HepG2 (cell line): ENCODE measurements at regions not wholly inside any gene's neighbourhood (a gene's known extent, or its start where the extent isn't known, plus 50 kb on each side); places are given as distances from the start of the nearest gene placed in this dataset.

Experiments used
- ATAC-seq: fragments of 200-7000 bp; cut with Tn5 transposase; 3 replicates; pipeline ENCODE4 v1.9.1; 2020; ENCODE audit warnings: mild to moderate bottlenecking, moderate library complexity
- BruUV-seq: library from RNA; stranded (reverse); fragments of 400-500 nt; replicated peaks from 2 replicates; lab custom pipeline; 2021; lab: Mats Ljungman, UMichigan
- CTCF ChIA-PET: fragments of 300-600 bp; formaldehyde crosslinking; extraction: SDS; loops from one replicate; lab custom pipeline; 2021; ENCODE audit warnings: low total read pairs, inconsistent platforms, low intra/inter-chr PET ratio; lab: Yijun Ruan, JAX
- POLR2A ChIA-PET: fragments of 350-600 bp; sonication (Branson Sonifier 250); formaldehyde crosslinking; loops from one replicate; lab custom pipeline; 2020; ENCODE audit warnings: antibody characterized with exemption, inconsistent platforms; lab: Yijun Ruan, JAX
- DNase-seq: peaks from one replicate; pipeline ENCODE4 v3.0.0-alpha.2; 2015; ENCODE audit warnings: low spot score
- FAIRE-seq: peaks from 3 replicates; lab custom pipeline; 2011; peaks lifted over from hg19 to GRCh38; lab: Jason Lieb, UNC
- H2AFZ ChIP-seq: one replicate; pipeline ENCODE4 v1.6.1; 2011; ENCODE audit warnings: low read length, inconsistent platforms
- H3K27ac ChIP-seq: fragments of 300-600 bp; 3 replicates; pipeline ENCODE4 v1.8.0; 2011; ENCODE audit warnings: mixed run types, mild to moderate bottlenecking, mixed read lengths, low read length, inconsistent platforms; ENCODE audit not compliant: insufficient read depth; ENCODE audit errors: extremely low read length
- H3K27me3 ChIP-seq, 2 experiments: fragments of 200-600 bp in 1 of 2; 2 replicates in 1 of 2; 3 replicates in 1 of 2; pipeline versions ENCODE4 v1.6.0 to v1.8.0; 2011; ENCODE audit warnings: low read length in 2 of 2, mild to moderate bottlenecking in 2 of 2, moderate library complexity in 2 of 2, inconsistent platforms in 1 of 2; ENCODE audit not compliant: insufficient read depth in 2 of 2, control insufficient read depth in 1 of 2
- H3K36me3 ChIP-seq, 2 experiments: fragments of 200-600 bp in 1 of 2; replicated peaks in 1 of 2; 2 replicates in 1 of 2; 3 replicates in 1 of 2; pipeline versions ENCODE4 v1.5.1 to v1.8.0; 2011; ENCODE audit warnings: low read length in 2 of 2, inconsistent platforms in 1 of 2; ENCODE audit not compliant: insufficient read depth in 2 of 2, control insufficient read depth in 1 of 2
- H3K4me1 ChIP-seq: 2 replicates; pipeline ENCODE4 v1.5.1; 2012; ENCODE audit warnings: low read length, inconsistent platforms; ENCODE audit not compliant: insufficient read depth
- H3K4me2 ChIP-seq: 2 replicates; pipeline ENCODE4 v1.6.0; 2011; ENCODE audit warnings: low read depth, low read length, inconsistent platforms
- H3K4me3 ChIP-seq, 3 experiments: fragments of 200-600 bp in 1 of 3; sonication (generic), shearing (Covaris generic) in 1 of 3; replicated peaks in 1 of 3; 2 replicates each; pipeline ENCODE4 v1.5.1; 2011 to 2016; ENCODE audit warnings: low read length in 3 of 3, inconsistent platforms in 2 of 3, low read depth in 2 of 3, mild to moderate bottlenecking in 2 of 3, control low read depth in 1 of 3, mixed read lengths in 1 of 3; ENCODE audit not compliant: insufficient read depth in 1 of 3
- H3K79me2 ChIP-seq: one replicate; pipeline ENCODE4 v1.6.1; 2011; ENCODE audit warnings: low read length, inconsistent platforms; ENCODE audit not compliant: insufficient read depth
- H3K9ac ChIP-seq: 2 replicates; pipeline ENCODE4 v1.6.0; 2011; ENCODE audit warnings: mild to moderate bottlenecking, low read depth, low read length, inconsistent platforms; ENCODE audit not compliant: insufficient read depth
- H3K9me3 ChIP-seq: 2 replicates; pipeline ENCODE4 v1.5.1; 2012; ENCODE audit warnings: mild to moderate bottlenecking, low read length
- H4K20me1 ChIP-seq: 2 replicates; pipeline ENCODE4 v1.6.0; 2011; ENCODE audit warnings: inconsistent platforms, mild to moderate bottlenecking, low read length, moderate library complexity; ENCODE audit not compliant: insufficient read depth
- CBX5 ChIP-seq: sonication (generic); formaldehyde crosslinking; IDR thresholded peaks from 2 replicates; pipeline ENCODE4 v1.4.0; 2020; ENCODE audit warnings: missing genetic modification reagents, borderline replicate concordance
- DPF2 ChIP-seq: sonication (generic); formaldehyde crosslinking; IDR thresholded peaks from 2 replicates; pipeline ENCODE4 v1.4.0; 2020; ENCODE audit warnings: mild to moderate bottlenecking, low read depth, missing genetic modification reagents, borderline replicate concordance
- MXI1 ChIP-seq: IDR thresholded peaks from 3 replicates; pipeline ENCODE4 v1.6.1; 2012; ENCODE audit warnings: low read depth, low read length, inconsistent platforms, borderline replicate concordance
- NFE2 ChIP-seq: sonication (generic); formaldehyde crosslinking; IDR thresholded peaks from 2 replicates; pipeline ENCODE4 v1.4.0; 2020; ENCODE audit warnings: missing genetic modification reagents
- TBP ChIP-seq: sonication (generic); formaldehyde crosslinking; IDR thresholded peaks from 2 replicates; pipeline ENCODE4 v1.5.0; 2020; ENCODE audit warnings: missing genetic modification reagents
- ZBTB20 ChIP-seq: sonication (generic); formaldehyde crosslinking; IDR thresholded peaks from 2 replicates; pipeline ENCODE4 v1.8.1; 2023; ENCODE audit warnings: missing genetic modification reagents, low read depth, mild to moderate bottlenecking, borderline replicate concordance
- ZFP90 ChIP-seq: sonication (generic); formaldehyde crosslinking; IDR thresholded peaks from 2 replicates; pipeline ENCODE4 v1.8.0; 2022; ENCODE audit warnings: missing genetic modification reagents, mild to moderate bottlenecking, inconsistent platforms, borderline replicate concordance
- ZNF574 ChIP-seq: sonication (generic); formaldehyde crosslinking; IDR thresholded peaks from 2 replicates; pipeline ENCODE4 v1.4.0; 2020; ENCODE audit warnings: missing genetic modification reagents
- WGBS: methylation state at CpG from one replicate; pipeline ENCODE4 v1.1.6; 2017; ENCODE audit warnings: low lambda C conversion rate; 5-methylcytosine and 5-hydroxymethylcytosine counted together
- in situ Hi-C: cut with HindIII; loops from 2 replicates; pipeline ENCODE4 v1.10.0; 2017; ENCODE audit warnings: low pct_unique_long_range_greater_than_20kb; ENCODE audit not compliant: extremely low pct_ligation_motif_present
- intact Hi-C: fragments of 100-400 bp; cut with micrococcal nuclease; formaldehyde crosslinking; loops from one replicate; pipeline ENCODE4 v1.10.0; 2022; ENCODE audit not compliant: unreplicated experiment

- no peak overlapping the region for H3K4me3 ChIP-seq
- in situ Hi-C loops, result no loop called here
- ATAC-seq (0 out of 3 replicates have a peak, but pooled peaks have one; percentile 33), FAIRE-seq (no peak), DNase-seq (no peak)
- H4K20me1 ChIP-seq, result no peaks in the 10 kb centered on the region
- H3K27ac ChIP-seq, result no peak overlapping the region
- no peaks in the 10 kb centered on the region for H3K36me3 ChIP-seq
- no peak overlapping the region for H2AFZ ChIP-seq
- H3K4me1 ChIP-seq, result no peaks in the 10 kb centered on the region
- no peak overlapping the region for H3K4me2 ChIP-seq
- CTCF ChIA-PET, result no interaction called here
- POLR2A ChIA-PET, result no interaction called here
- H3K9me3 ChIP-seq, result no peaks in the 10 kb centered on the region
- no TSS peak for BruUV-seq
- intact Hi-C loops, result no loop called here
- no peak for TF ChIP-seq NFE2
- no peak for TF ChIP-seq TBP (CRISPR knock-in tag)
- no peak for TF ChIP-seq CBX5 (CRISPR knock-in tag)
- no peak for TF ChIP-seq ZFP90 (CRISPR knock-in tag)
- no peak for TF ChIP-seq ZNF574
- TF ChIP-seq ZBTB20 (CRISPR knock-in tag), result no peak
- no peak for TF ChIP-seq DPF2
- TF ChIP-seq MXI1, result no peak
- H3K79me2 ChIP-seq, result no peaks in the 10 kb centered on the region
- WGBS, result 20% methylated on average over 4 of the region's 9 CpGs
- no peak overlapping the region for H3K9ac ChIP-seq
- H3K27me3 ChIP-seq, result peaks cover 1 to 10% of the 10 kb centered on the region in 2 experiments; a peak in 4 of 5 replicates
These were observed 343.5 kb downstream of the TEX29 start for GRCh38 chr13:111663953-111664421.
